A549 (cell line): ENCODE measurements at regions not wholly inside any gene's neighbourhood (a gene's known extent, or its start where the extent isn't known, plus 50 kb on each side); places are given as distances from the start of the nearest gene placed in this dataset.

Source experiments
- CTCF ChIP-seq: fragments of >200 bp; sonication (Bioruptor Twin); formaldehyde crosslinking; IDR thresholded peaks from 3 replicates; pipeline ENCODE4 v1.5.1; 2016
- EP300 ChIP-seq, 2 experiments: fragments of >200 bp; sonication (Bioruptor Twin); formaldehyde crosslinking; IDR thresholded peaks; 2 replicates in 1 of 2; 3 replicates in 1 of 2; pipeline ENCODE4 v1.6.1; 2016 to 2017

DNA sequence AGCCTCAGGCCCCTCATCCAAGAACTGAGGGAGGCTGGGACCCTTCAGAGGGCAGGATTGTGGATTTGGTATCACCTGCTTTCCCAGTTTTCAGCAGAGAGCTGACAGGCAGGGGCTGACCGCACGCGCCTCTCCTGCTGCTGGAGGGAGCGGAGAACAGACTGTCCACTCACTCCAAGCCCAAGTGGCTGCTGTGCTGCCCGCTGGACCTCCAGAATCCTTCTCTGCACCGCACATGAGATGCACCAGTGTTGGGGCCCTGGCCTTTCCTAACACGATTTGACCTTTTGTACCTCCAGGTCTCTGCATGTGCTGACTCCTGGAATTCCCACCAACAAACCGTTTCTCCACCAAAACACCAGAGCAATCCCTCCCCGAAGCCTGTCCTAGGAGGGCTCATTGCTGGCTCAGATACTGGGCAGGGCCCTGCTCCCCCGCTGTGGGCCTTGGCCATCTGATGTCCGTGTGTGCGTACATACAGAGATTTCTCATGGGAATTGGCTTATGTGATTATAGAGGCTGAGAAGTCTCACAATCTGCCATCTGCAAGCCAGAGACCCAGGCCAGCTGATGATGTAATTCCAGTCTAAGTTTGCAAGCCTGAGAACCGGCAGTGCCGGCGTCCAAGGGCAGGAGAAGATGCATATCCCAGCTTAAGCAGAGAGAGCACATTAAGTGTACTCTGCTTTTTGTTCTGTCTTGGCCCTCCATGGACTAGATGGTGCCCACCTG lies 141.7 kb downstream of the GADD45G start:
- TF ChIP-seq CTCF (no peak), EP300 (IDR thresholded peaks at IDR 0.05) (no peak)
